ENCODE measurements at regions not wholly inside any gene's neighbourhood (a gene's known extent, or its start where the extent isn't known, plus 50 kb on each side); places are given as distances from the start of the nearest gene placed in this dataset.

DNA sequence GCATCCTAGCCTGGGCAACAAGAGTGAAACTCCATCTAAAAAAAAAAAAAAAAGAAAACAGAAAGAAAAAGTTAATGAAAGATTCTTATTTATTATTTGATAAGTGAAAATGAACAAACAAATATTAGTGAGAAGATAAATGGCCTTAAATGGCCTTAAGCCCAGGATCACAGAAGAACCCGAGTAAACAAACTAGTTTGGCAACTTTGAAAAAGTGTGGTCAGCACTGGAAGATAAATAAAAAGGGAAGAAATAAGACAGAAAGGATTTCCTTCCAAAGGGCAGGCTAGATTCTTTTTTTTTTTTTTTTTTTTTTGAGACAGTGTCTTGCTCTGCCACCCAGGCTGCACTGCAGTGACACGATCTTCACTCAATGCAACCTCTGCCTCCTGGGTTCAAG, 692.4 kb downstream of the CPS1 start:
- DNase-seq, result no peak

DNA sequence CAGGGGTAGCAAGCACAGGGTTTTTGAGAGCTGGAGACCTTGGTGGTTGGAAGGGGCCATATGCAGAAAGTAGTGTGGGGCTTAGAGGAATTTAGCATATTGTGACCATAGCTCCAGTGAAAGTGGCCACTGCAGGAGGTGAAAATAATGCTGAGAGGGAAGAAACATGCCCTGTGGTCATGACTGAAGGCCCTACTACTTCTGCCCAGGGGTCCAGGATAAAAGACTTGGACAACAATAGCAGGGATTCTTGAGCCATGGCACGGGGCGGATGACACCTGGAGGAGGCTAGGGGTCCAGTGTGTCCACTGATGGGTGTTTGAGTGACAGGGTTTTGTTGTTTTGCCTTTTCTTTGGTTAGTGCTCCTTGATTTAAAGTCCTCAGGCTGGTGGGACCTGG, 694.6 kb downstream of the CPS1 start:
- DNase-seq, result no peak

DNA sequence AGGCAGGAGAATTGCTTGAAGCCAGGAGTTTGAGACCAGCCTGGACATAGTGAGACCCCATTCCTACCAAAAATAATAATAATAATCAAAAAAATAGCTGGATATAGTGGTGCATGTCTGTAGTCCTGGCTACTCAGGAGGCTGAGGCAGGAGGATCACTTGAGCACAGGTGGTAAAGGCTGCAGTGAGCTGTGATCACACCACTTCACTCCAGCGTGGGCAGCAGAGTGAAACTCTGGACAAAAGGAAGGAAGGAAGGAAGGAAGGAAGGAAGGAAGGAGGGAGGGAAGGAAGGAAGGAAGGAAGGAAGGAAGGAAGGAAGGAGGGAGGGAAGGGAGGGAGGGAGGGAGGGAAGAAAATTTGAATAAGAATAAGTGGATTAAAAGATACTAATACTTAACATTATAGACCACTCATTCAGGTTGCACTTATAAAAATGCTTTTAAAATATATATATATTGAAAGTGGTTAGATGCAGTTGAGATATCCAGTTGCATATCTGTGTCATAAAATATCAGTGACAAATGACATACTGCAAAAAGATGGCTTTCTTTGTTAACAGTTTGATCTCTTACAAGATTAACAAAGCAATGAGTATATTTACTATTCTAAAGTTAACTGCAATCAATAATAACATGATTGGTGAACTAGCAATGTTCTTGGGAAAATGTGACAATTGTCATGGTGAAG, 702.4 kb downstream of the CPS1 start:
- DNase-seq, result no peak

DNA sequence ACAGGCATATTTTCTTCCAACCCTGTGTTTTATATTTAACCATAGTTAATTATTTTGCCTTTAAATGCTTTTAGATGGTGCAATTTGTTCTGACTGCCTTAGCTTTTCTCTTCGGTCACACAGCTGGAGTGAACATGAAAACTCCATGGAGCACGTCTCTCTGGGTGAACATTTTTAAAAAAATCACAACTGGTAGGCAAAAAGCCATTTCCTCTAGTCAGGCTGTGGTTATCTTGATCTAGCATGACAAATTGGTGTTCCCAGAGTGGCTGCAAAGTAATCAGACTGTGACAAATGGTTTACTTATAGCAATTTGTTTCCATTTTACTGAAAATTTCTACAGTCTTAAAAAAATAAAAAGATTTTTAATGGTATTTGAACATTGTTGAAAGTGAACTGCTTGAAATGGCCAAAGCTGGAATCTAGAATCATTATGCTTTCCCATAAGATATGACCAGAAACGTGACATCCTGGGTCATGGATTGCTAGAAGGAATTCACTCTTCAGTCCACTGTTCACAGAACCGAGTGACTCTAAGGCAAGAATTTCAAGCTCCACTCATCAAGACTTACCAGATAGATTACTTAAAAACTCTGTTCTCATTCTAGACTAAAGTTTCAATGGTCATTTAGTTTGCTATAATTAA, 703.6 kb downstream of the CPS1 start:
- no peak for DNase-seq

DNA sequence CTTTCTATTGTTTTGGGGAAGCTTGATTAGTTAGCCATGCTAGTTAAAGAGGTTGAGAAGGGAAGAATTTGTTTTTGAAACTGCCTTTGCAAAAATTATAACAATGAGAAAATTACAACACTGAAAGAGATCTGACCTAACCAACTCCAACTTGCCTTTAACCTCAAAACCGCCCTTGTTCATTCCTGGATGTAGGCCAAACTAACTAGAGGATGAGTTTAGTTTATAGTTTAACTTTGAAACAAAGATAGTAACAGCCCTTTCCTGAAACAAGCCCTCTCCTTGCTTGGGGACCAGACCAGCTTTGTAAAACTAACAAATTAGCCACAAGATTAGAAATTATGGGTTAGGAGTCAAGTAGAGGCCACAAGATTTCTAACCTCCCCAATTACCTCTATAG, 713.9 kb downstream of the CPS1 start:
- no peak for DNase-seq

DNA sequence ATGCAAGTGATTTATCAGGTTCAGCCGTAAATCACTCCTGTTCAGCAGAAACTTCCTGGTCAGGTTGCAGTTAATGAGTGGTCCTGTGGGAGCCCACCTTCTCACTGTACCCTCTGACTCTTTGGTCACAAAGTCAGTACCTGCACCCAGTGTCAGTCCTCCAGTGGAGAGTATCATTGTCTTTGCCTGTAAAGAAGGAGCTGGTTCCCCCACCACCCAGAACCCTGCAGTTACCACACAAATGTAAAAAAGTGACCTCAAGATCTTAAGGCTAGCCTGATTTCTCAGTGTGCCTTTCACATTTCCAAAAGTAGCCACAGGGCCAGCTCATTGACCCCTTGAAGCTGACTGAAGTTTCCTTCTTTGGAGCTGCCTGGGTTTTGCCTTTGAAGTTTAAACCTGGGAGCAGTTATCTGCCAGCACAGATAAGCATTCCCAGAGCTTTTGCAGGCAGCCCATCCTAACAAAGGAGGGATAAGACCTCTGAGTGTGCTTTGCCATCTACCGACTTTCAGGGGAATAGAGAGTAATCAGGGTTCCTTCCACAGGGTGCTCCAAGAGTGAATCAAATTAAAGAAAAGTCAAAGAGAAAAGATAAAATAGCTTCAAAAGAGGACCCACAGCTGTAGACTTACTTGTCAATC, 725.2 kb downstream of the CPS1 start:
- DNase-seq, result no peak

DNA sequence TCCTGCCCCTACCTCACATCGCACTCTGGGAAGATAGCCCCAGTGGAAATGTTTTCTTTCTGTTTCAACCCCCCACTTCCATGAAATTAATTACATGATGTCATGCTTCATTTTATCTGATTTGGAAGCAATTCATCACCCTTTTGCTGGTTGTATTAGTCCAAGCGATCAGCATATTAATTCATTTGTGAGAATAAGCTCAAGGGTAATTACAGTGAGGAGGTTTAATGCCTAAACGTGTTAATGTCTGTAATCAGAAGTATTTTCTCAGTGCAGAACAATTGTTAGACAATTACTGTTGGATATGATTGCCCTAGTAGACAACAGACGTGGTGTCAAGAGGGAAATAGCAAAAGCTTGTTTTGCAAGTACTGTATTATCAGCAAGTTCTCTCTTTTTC, 746.3 kb downstream of the CPS1 start:
- no peak for DNase-seq

DNA sequence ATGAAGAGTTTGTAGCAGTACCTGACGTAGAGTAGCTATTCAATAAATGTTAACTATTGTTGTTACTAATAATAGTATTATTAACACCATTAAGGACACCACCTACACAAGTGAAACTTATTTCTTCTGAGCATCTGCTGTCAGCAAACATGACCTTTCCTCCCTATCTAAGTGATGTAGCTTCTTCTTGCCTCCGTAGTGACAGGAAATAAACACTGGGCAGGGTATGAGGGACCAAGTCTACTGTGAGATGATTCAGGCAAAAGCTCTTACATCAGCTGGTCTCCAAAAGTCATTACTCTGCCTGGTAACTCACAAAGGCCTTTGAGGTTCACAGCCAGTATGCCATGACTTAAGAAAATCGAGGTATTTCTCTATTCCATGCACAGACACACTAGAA, 750.5 kb downstream of the CPS1 start:
- DNase-seq, result no peak
